CD14-positive monocyte (primary cell): ENCODE measurements at regions not wholly inside any gene's neighbourhood (a gene's known extent, or its start where the extent isn't known, plus 50 kb on each side); places are given as distances from the start of the nearest gene placed in this dataset.

ENCODE experiments used
- DNase-seq, 3 donors: peaks; one replicate each; pipeline ENCODE4 v3.0.0-alpha.2; 2011 to 2022
- H2AFZ ChIP-seq: 2 replicates; pipeline ENCODE4 v1.6.0; 2012; ENCODE audit warnings: mild to moderate bottlenecking, low read depth, low read length, inconsistent platforms; ENCODE audit not compliant: insufficient read depth, poor library complexity, severe bottlenecking
- H3K27ac ChIP-seq, 2 donors: 1 replicate in 1 of 2; 2 replicates in 1 of 2; pipeline ENCODE4 v1.5.1; 2012 to 2013; ENCODE audit warnings: low read length in 2 of 2, control low read depth in 1 of 2, inconsistent platforms in 1 of 2, low read depth in 1 of 2, mild to moderate bottlenecking in 1 of 2
- H3K27me3 ChIP-seq, 2 donors: one replicate each; pipeline versions ENCODE4 v1.6.0 to v1.6.1; 2011 to 2013; ENCODE audit warnings: low read length in 2 of 2; ENCODE audit not compliant: control insufficient read depth in 2 of 2, insufficient read depth in 2 of 2
- H3K36me3 ChIP-seq, 2 donors: replicated peaks in 1 of 2; 1 replicate in 1 of 2; 2 replicates in 1 of 2; pipeline versions ENCODE4 v1.5.1 to v1.6.1; 2012 to 2013; ENCODE audit warnings: low read length in 2 of 2, control low read depth in 1 of 2, inconsistent platforms in 1 of 2, mild to moderate bottlenecking in 1 of 2; ENCODE audit not compliant: insufficient read depth in 2 of 2, control insufficient read depth in 1 of 2
- H3K4me1 ChIP-seq, 2 donors: 1 replicate in 1 of 2; 2 replicates in 1 of 2; pipeline versions ENCODE4 v1.5.1 to v1.6.1; 2012 to 2013; ENCODE audit warnings: low read length in 2 of 2, control low read depth in 1 of 2, inconsistent platforms in 1 of 2, mild to moderate bottlenecking in 1 of 2, moderate library complexity in 1 of 2; ENCODE audit not compliant: insufficient read depth in 2 of 2, control insufficient read depth in 1 of 2
- H3K4me2 ChIP-seq: replicated peaks from 2 replicates; pipeline ENCODE3; 2012; ENCODE audit warnings: low read length, moderate library complexity, mild to moderate bottlenecking; ENCODE audit not compliant: poor library complexity, severe bottlenecking; ENCODE audit errors: extremely low read depth
- H3K4me3 ChIP-seq, 3 experiments: fragments of 200-600 bp in 1 of 3; sonication (generic) in 1 of 3; replicated peaks in 1 of 3; 1 replicate in 2 of 3; 2 replicates in 1 of 3; pipeline ENCODE4 v1.5.1; 2011 to 2013; ENCODE audit warnings: low read length in 3 of 3, mild to moderate bottlenecking in 3 of 3, control low read depth in 2 of 3, low read depth in 2 of 3, inconsistent platforms in 1 of 3, moderate library complexity in 1 of 3
- H3K79me2 ChIP-seq: 2 replicates; pipeline ENCODE4 v1.6.0; 2012; ENCODE audit warnings: mild to moderate bottlenecking, control low read depth, inconsistent platforms, low read length, moderate library complexity; ENCODE audit not compliant: insufficient read depth
- H3K9ac ChIP-seq: 2 replicates; pipeline ENCODE4 v1.6.0; 2017; ENCODE audit warnings: low read length, mild to moderate bottlenecking; ENCODE audit not compliant: insufficient read depth, poor library complexity, severe bottlenecking
- H3K9me3 ChIP-seq, 2 donors: replicated peaks in 1 of 2; 1 replicate in 1 of 2; 2 replicates in 1 of 2; pipeline versions ENCODE4 v1.5.1 to v1.6.1; 2012 to 2013; ENCODE audit warnings: low read length in 2 of 2, control low read depth in 1 of 2; ENCODE audit not compliant: control insufficient read depth in 1 of 2, insufficient read depth in 1 of 2
- H4K20me1 ChIP-seq: 2 replicates; pipeline ENCODE4 v1.6.0; 2012; ENCODE audit warnings: mild to moderate bottlenecking, low read length, control low read depth, moderate library complexity; ENCODE audit not compliant: insufficient read depth
- H3K27ac Mint-ChIP-seq, 7 donors: one replicate each; pipeline ENCODE4 v1.8.0; 2020; ENCODE audit warnings: mild to moderate bottlenecking in 7 of 7, mixed read lengths in 7 of 7, moderate library complexity in 6 of 7, inconsistent platforms in 2 of 7
- H3K27me3 Mint-ChIP-seq, 3 donors: one replicate each; pipeline ENCODE4 v1.8.0; 2021 to 2022; ENCODE audit warnings: low read depth in 3 of 3, mild to moderate bottlenecking in 3 of 3, mixed read lengths in 3 of 3, moderate library complexity in 3 of 3, inconsistent platforms in 1 of 3
- H3K36me3 Mint-ChIP-seq, 2 donors: one replicate each; pipeline ENCODE4 v1.8.0; 2020; ENCODE audit warnings: mixed read lengths in 2 of 2, inconsistent platforms in 1 of 2, mild to moderate bottlenecking in 1 of 2
- H3K4me1 Mint-ChIP-seq: one replicate; pipeline ENCODE4 v1.8.0; 2020; ENCODE audit warnings: mild to moderate bottlenecking, mixed read lengths
- H3K4me3 Mint-ChIP-seq, 2 donors: one replicate each; pipeline ENCODE4 v1.8.0; 2020; ENCODE audit warnings: mild to moderate bottlenecking in 2 of 2, mixed read lengths in 2 of 2, moderate library complexity in 1 of 2
- H3K9me3 Mint-ChIP-seq, 7 donors: one replicate each; pipeline ENCODE4 v1.8.0; 2020 to 2022; ENCODE audit warnings: mixed read lengths in 7 of 7, mild to moderate bottlenecking in 6 of 7, moderate library complexity in 6 of 7, inconsistent platforms in 2 of 7
- CTCF ChIP-seq: fragments of 200-600 bp; IDR thresholded peaks from one replicate; pipeline ENCODE4 v1.8.0; 2022; ENCODE audit warnings: antibody characterized with exemption, mild to moderate bottlenecking
- WGBS: methylation state at CpG from one replicate; pipeline ENCODE4 v1.1.5; 2013; ENCODE audit warnings: missing lambda C conversion rate; ENCODE audit not compliant: insufficient coverage; 5-methylcytosine and 5-hydroxymethylcytosine counted together
- intact Hi-C, 2 donors: fragments of 100-400 bp; cut with micrococcal nuclease; formaldehyde crosslinking; loops; one replicate each; pipeline versions ENCODE4 v1.15.0 to v1.15.1; 2023

- H3K27me3 ChIP-seq: no peaks in the 10 kb centered on the region
- H3K27ac Mint-ChIP-seq: no peak overlapping the region
- no peak overlapping the region for H3K4me3 Mint-ChIP-seq
- peaks cover 1 to 11% (median 5%) of the 10 kb centered on the region in 7 donors for H3K9me3 Mint-ChIP-seq
- no peak overlapping the region for H3K4me2 ChIP-seq
- H3K4me1 Mint-ChIP-seq: no peaks in the 10 kb centered on the region
- no peaks in the 10 kb centered on the region for H3K36me3 ChIP-seq
- H2AFZ ChIP-seq: no peak overlapping the region
- peaks cover 0 to 1% (median 0%) of the 10 kb centered on the region in 3 donors for H3K27me3 Mint-ChIP-seq
- H3K4me3 ChIP-seq: no peak overlapping the region
- intact Hi-C loops: no loop called here
- no peak for TF ChIP-seq CTCF
- H3K27ac ChIP-seq: no peak overlapping the region
- DNase-seq: no peak
- H3K36me3 Mint-ChIP-seq: no peaks in the 10 kb centered on the region
- H3K4me1 ChIP-seq: no peaks in the 10 kb centered on the region
- H3K9me3 ChIP-seq: peaks cover 3 to 7% of the 10 kb centered on the region in 2 donors
- no peaks in the 10 kb centered on the region for H4K20me1 ChIP-seq
- 89% methylated on average over 1 of the region's 2 CpGs for whole genome bisulfite sequencing
- no peak overlapping the region for H3K9ac ChIP-seq
- no peaks in the 10 kb centered on the region for H3K79me2 ChIP-seq
These were observed 116.3 kb downstream of the TSPAN8 start for GRCh38 chr12:71041476-71041875.

GRCh38 chr12:71038960-71039359, 118.4 kb upstream of the PTPRR start:
- Mint-ChIP-seq H3K4me1 (no peaks in the 10 kb centered on the region), H3K27ac (no peak overlapping the region)

More at GRCh38 chr12:71038960-71039359, 118.4 kb upstream of the PTPRR start:
- H3K36me3 Mint-ChIP-seq: no peaks in the 10 kb centered on the region
- Histone ChIP-seq H3K4me3 (no peak overlapping the region), H3K27me3 (no peaks in the 10 kb centered on the region), H3K9me3 (peaks cover 3 to 7% of the 10 kb centered on the region in 2 donors), H2AFZ (no peak overlapping the region), H3K4me1 (no peaks in the 10 kb centered on the region), H3K36me3 (no peaks in the 10 kb centered on the region), H3K79me2 (no peaks in the 10 kb centered on the region), H3K27ac (no peak overlapping the region), H3K9ac (no peak overlapping the region), H4K20me1 (no peaks in the 10 kb centered on the region), H3K4me2 (no peak overlapping the region)
- H3K4me3 Mint-ChIP-seq: no peak overlapping the region
- WGBS: 100% methylated on average over 1 of the region's 1 CpG
- DNase-seq: no peak
- no peak for TF ChIP-seq CTCF
- peaks cover 1 to 13% (median 5%) of the 10 kb centered on the region in 7 donors for H3K9me3 Mint-ChIP-seq
- H3K27me3 Mint-ChIP-seq: peaks cover 0 to 1% (median 0%) of the 10 kb centered on the region in 3 donors
- intact Hi-C loops: no loop called here
